IMR-90 (cell line): ENCODE measurements at regions not wholly inside any gene's neighbourhood (a gene's known extent, or its start where the extent isn't known, plus 50 kb on each side); places are given as distances from the start of the nearest gene placed in this dataset.

ENCODE experiments used
- ATAC-seq: fragments of 200-7000 bp; cut with Tn5 transposase; 2 replicates; pipeline ENCODE4 v1.9.1; 2020; ENCODE audit warnings: low read depth, mild to moderate bottlenecking, moderate library complexity
- BruUV-seq: library from RNA; stranded (reverse); fragments of 400-500 nt; replicated peaks from 2 replicates; lab custom pipeline; 2021; lab: Mats Ljungman, UMichigan
- CTCF ChIA-PET: fragments of 300-600 bp; formaldehyde crosslinking; extraction: SDS; loops from one replicate; lab custom pipeline; 2021; ENCODE audit warnings: antibody characterized with exemption; lab: Yijun Ruan, JAX
- POLR2A ChIA-PET: fragments of 300-600 bp; sonication (Branson Sonifier 250); formaldehyde crosslinking; loops from one replicate; lab custom pipeline; 2022; ENCODE audit warnings: antibody characterized with exemption; ENCODE audit not compliant: unreplicated experiment; lab: Charles Lee
- DNase-seq: peaks from one replicate; pipeline ENCODE4 v3.0.0; 2013
- H2AFZ ChIP-seq: replicated peaks from 2 replicates; pipeline ENCODE3; 2013; ENCODE audit warnings: low read length, mild to moderate bottlenecking; ENCODE audit not compliant: poor library complexity
- H2AK5ac ChIP-seq: 2 replicates; pipeline ENCODE4 v1.6.1; 2013; ENCODE audit warnings: low read depth, low read length, inconsistent platforms
- H2AK9ac ChIP-seq: replicated peaks from 2 replicates; pipeline ENCODE3; 2013; ENCODE audit warnings: mild to moderate bottlenecking, low read depth, low read length, moderate library complexity; ENCODE audit not compliant: poor library complexity
- H2BK120ac ChIP-seq: 2 replicates; pipeline ENCODE4 v1.6.1; 2013; ENCODE audit warnings: low read depth, low read length, inconsistent platforms
- H2BK15ac ChIP-seq: 3 replicates; pipeline ENCODE4 v1.6.1; 2013; ENCODE audit warnings: low read depth, low read length, inconsistent platforms
- H2BK20ac ChIP-seq: 2 replicates; pipeline ENCODE4 v1.6.1; 2013; ENCODE audit warnings: low read depth, mild to moderate bottlenecking, inconsistent platforms, low read length, moderate library complexity
- H2BK5ac ChIP-seq: 2 replicates; pipeline ENCODE4 v1.6.1; 2013; ENCODE audit warnings: mild to moderate bottlenecking, low read depth, low read length, inconsistent platforms; ENCODE audit not compliant: poor library complexity, severe bottlenecking
- H3K14ac ChIP-seq: replicated peaks from 2 replicates; pipeline ENCODE4 v1.6.1; 2013; ENCODE audit warnings: low read depth, low read length, inconsistent platforms
- H3K18ac ChIP-seq: 2 replicates; pipeline ENCODE4 v1.6.1; 2013; ENCODE audit warnings: low read depth, low read length, control low read depth
- H3K23ac ChIP-seq: 2 replicates; pipeline ENCODE4 v1.6.1; 2013; ENCODE audit warnings: low read depth, low read length, inconsistent platforms
- H3K27ac ChIP-seq: 2 replicates; pipeline ENCODE4 v1.5.1; 2013; ENCODE audit warnings: mild to moderate bottlenecking, control low read depth, low read length; ENCODE audit not compliant: insufficient read depth
- H3K27me3 ChIP-seq: 2 replicates; pipeline ENCODE4 v1.6.1; 2013; ENCODE audit warnings: low read length; ENCODE audit not compliant: control insufficient read depth, insufficient read depth
- H3K36me3 ChIP-seq: 2 replicates; pipeline ENCODE4 v1.6.1; 2013; ENCODE audit warnings: low read length, mixed read lengths; ENCODE audit not compliant: control insufficient read depth, insufficient read depth
- H3K4ac ChIP-seq: 2 replicates; pipeline ENCODE4 v1.6.1; 2013; ENCODE audit warnings: low read depth, low read length, inconsistent platforms
- H3K4me1 ChIP-seq: 2 replicates; pipeline ENCODE4 v1.6.1; 2013; ENCODE audit warnings: low read length, mixed read lengths; ENCODE audit not compliant: control insufficient read depth, insufficient read depth
- H3K4me2 ChIP-seq: 2 replicates; pipeline ENCODE4 v1.6.1; 2013; ENCODE audit warnings: low read depth, mild to moderate bottlenecking, control low read depth, low read length, moderate library complexity
- H3K4me3 ChIP-seq: 2 replicates; pipeline ENCODE4 v1.5.1; 2013; ENCODE audit warnings: low read depth, mild to moderate bottlenecking, control low read depth, low read length, moderate library complexity; ENCODE audit not compliant: insufficient read depth
- H3K56ac ChIP-seq: 2 replicates; pipeline ENCODE4 v1.6.1; 2013; ENCODE audit warnings: low read length, inconsistent platforms; ENCODE audit not compliant: insufficient read depth; ENCODE audit errors: extremely low read depth
- H3K79me1 ChIP-seq, 2 experiments: 2 replicates each; pipeline ENCODE4 v1.6.1; 2013; ENCODE audit warnings: low read length in 2 of 2, inconsistent platforms in 1 of 2, low read depth in 1 of 2
- H3K9ac ChIP-seq: 2 replicates; pipeline ENCODE4 v1.6.1; 2013; ENCODE audit warnings: low read depth, low read length, control low read depth
- H3K9me1 ChIP-seq: 2 replicates; pipeline ENCODE4 v1.6.1; 2013; ENCODE audit warnings: low read length, inconsistent platforms; ENCODE audit not compliant: insufficient read depth
- H3K9me3 ChIP-seq: 2 replicates; pipeline ENCODE4 v1.6.1; 2013; ENCODE audit warnings: low read length; ENCODE audit not compliant: control insufficient read depth, insufficient read depth
- H4K20me1 ChIP-seq: 2 replicates; pipeline ENCODE4 v1.6.1; 2013; ENCODE audit warnings: low read length, inconsistent platforms; ENCODE audit not compliant: insufficient read depth
- H4K5ac ChIP-seq: 2 replicates; pipeline ENCODE4 v1.6.1; 2013; ENCODE audit warnings: mild to moderate bottlenecking, low read depth, low read length, control low read depth
- H4K8ac ChIP-seq, 2 experiments: 2 replicates each; pipeline ENCODE4 v1.6.1; 2013; ENCODE audit warnings: low read depth in 2 of 2, low read length in 2 of 2, control low read depth in 1 of 2, inconsistent platforms in 1 of 2
- H4K91ac ChIP-seq: 2 replicates; pipeline ENCODE4 v1.6.1; 2013; ENCODE audit warnings: low read depth, low read length, inconsistent platforms; ENCODE audit not compliant: insufficient read depth
- BHLHE40 ChIP-seq: fragments of 150-350 bp; IDR thresholded peaks from 2 replicates; pipeline ENCODE4 v1.6.1; 2016; ENCODE audit warnings: mild to moderate bottlenecking, low read depth, low read length
- CEBPB ChIP-seq: IDR thresholded peaks from 2 replicates; pipeline ENCODE4 v1.6.1; 2012; ENCODE audit warnings: low read depth, low read length, improper control_type of control experiment
- CHD1 ChIP-seq: IDR thresholded peaks from 2 replicates; pipeline ENCODE4 v1.6.1; 2012; ENCODE audit warnings: low read depth, low read length, improper control_type of control experiment
- CTCF ChIP-seq: conservative IDR thresholded peaks from 2 replicates; pipeline ENCODE4 v1.5.1; 2012; ENCODE audit warnings: mild to moderate bottlenecking, low read depth, low read length, improper control_type of control experiment
- ELK1 ChIP-seq: fragments of 150-350 bp; IDR thresholded peaks from 2 replicates; pipeline ENCODE4 v1.6.1; 2016; ENCODE audit warnings: low read depth, mild to moderate bottlenecking, low read length, moderate library complexity, borderline replicate concordance
- FOS ChIP-seq: fragments of 150-350 bp; IDR thresholded peaks from 2 replicates; pipeline ENCODE4 v1.6.1; 2016; ENCODE audit warnings: low read depth, low read length
- MAFK ChIP-seq: IDR thresholded peaks from 2 replicates; pipeline ENCODE4 v1.6.1; 2012; ENCODE audit warnings: low read depth, low read length, improper control_type of control experiment
- MAZ ChIP-seq: IDR thresholded peaks from 2 replicates; pipeline ENCODE4 v1.6.1; 2012; ENCODE audit warnings: low read depth, mild to moderate bottlenecking, low read length, improper control_type of control experiment, moderate library complexity, borderline replicate concordance
- MXI1 ChIP-seq: IDR thresholded peaks from 2 replicates; pipeline ENCODE4 v1.6.1; 2012; ENCODE audit warnings: low read depth, mild to moderate bottlenecking, low read length, moderate library complexity, borderline replicate concordance
- NFE2L2 ChIP-seq: fragments of 150-350 bp; IDR thresholded peaks from 2 replicates; pipeline ENCODE4 v1.6.1; 2016; ENCODE audit warnings: low read depth, mild to moderate bottlenecking, low read length
- POLR2A ChIP-seq: IDR thresholded peaks from 2 replicates; pipeline ENCODE4 v1.6.1; 2012; ENCODE audit warnings: mild to moderate bottlenecking, low read depth, low read length
- RAD21 ChIP-seq: IDR thresholded peaks from 2 replicates; pipeline ENCODE4 v1.6.1; 2012; ENCODE audit warnings: low read length, improper control_type of control experiment
- RCOR1 ChIP-seq: IDR thresholded peaks from 2 replicates; pipeline ENCODE4 v1.6.1; 2012; ENCODE audit warnings: mild to moderate bottlenecking, low read length, improper control_type of control experiment; ENCODE audit not compliant: insufficient replicate concordance
- RFX5 ChIP-seq: IDR thresholded peaks from 2 replicates; pipeline ENCODE4 v1.8.0; 2012; ENCODE audit warnings: low read depth, mild to moderate bottlenecking, low read length, moderate library complexity
- SMC3 ChIP-seq: fragments of 150-350 bp; IDR thresholded peaks from 2 replicates; pipeline ENCODE4 v1.6.1; 2016; ENCODE audit warnings: low read depth, mild to moderate bottlenecking, antibody characterized with exemption, low read length, moderate library complexity
- USF2 ChIP-seq: fragments of 150-350 bp; IDR thresholded peaks from 2 replicates; pipeline ENCODE4 v1.6.1; 2017; ENCODE audit warnings: mild to moderate bottlenecking, antibody characterized with exemption, low read length, low read depth
- WGBS, 2 experiments: methylation state at CpG; one replicate each; pipeline versions ENCODE4 v1.1.5 to v1.1.7; 2013; ENCODE audit warnings: missing lambda C conversion rate in 2 of 2; ENCODE audit not compliant: insufficient read length in 1 of 2; ENCODE audit errors: extremely low coverage in 2 of 2; 5-methylcytosine and 5-hydroxymethylcytosine counted together
- dilution Hi-C: fragments of 300-500 bp; cut with HindIII; formaldehyde crosslinking; loops from one replicate; pipeline ENCODE4 v1.14.3; 2018; ENCODE audit warnings: low sequenced_read_pairs; ENCODE audit not compliant: unreplicated experiment
- in situ Hi-C: fragments of 300-500 bp; cut with MboI; formaldehyde crosslinking; loops from 3 replicates; pipeline ENCODE4 v1.14.3; 2019; ENCODE audit warnings: low sequenced_read_pairs, inconsistent platforms, mixed read lengths
- intact Hi-C: fragments of 100-400 bp; cut with micrococcal nuclease; formaldehyde crosslinking; loops from 2 replicates; pipeline ENCODE4 v1.10.0; 2022

- Histone ChIP-seq H4K20me1 (no peaks in the 10 kb centered on the region), H3K9me3 (no peaks in the 10 kb centered on the region), H3K27ac (no peak overlapping the region), H3K4ac (no peak overlapping the region), H3K36me3 (no peaks in the 10 kb centered on the region), H2BK120ac (no peak overlapping the region), H4K8ac (no peak overlapping the region), H3K18ac (no peak overlapping the region), H4K91ac (no peak overlapping the region), H2BK15ac (no peak overlapping the region), H3K56ac (no peak overlapping the region), H2AK5ac (no peak overlapping the region), H2AK9ac (no peak overlapping the region), H3K79me1 (no peaks in the 10 kb centered on the region), H2BK5ac (no peak overlapping the region), H2AFZ (no peak overlapping the region), H3K9ac (no peak overlapping the region), H4K5ac (no peak overlapping the region), H3K14ac (no peak overlapping the region), H3K4me2 (no peak overlapping the region), H3K23ac (no peak overlapping the region), H2BK20ac (no peak overlapping the region), H3K27me3 (no peaks in the 10 kb centered on the region), H3K4me1 (no peaks in the 10 kb centered on the region), H3K9me1 (no peaks in the 10 kb centered on the region), H3K4me3 (no peak overlapping the region)
- no peak for TF ChIP-seq MAZ
- no peak for TF ChIP-seq POLR2A
- no peak for TF ChIP-seq FOS
- no peak for TF ChIP-seq CHD1
- no peak for TF ChIP-seq ELK1
- no peak for TF ChIP-seq SMC3
- TF ChIP-seq RAD21, result no peak
- TF ChIP-seq NFE2L2, result no peak
- TF ChIP-seq BHLHE40, result no peak
- no peak for TF ChIP-seq RCOR1
- TF ChIP-seq CEBPB, result no peak
- TF ChIP-seq MAFK, result no peak
- no peak for TF ChIP-seq USF2
- no peak for TF ChIP-seq RFX5
- no peak for TF ChIP-seq CTCF
- TF ChIP-seq MXI1, result no peak
- 74% methylated on average over 4 of the region's 7 CpGs; no CpG with 5 or more reads in 1 of the 2 experiments for WGBS, 2 experiments
- dilution Hi-C loops, result no loop called here
- intact Hi-C loops, result no loop called here
- no peak for ATAC-seq
- ChIA-PET CTCF (no interaction called here), POLR2A (no interaction called here)
- in situ Hi-C loops, result no loop called here
- no peak for DNase-seq
- no TSS peak for BruUV-seq
Observed at GRCh38 chr17:51434434-51435170, 174.3 kb downstream of the UTP18 start.
